PC-3 (cell line): ENCODE measurements at regions not wholly inside any gene's neighbourhood (a gene's known extent, or its start where the extent isn't known, plus 50 kb on each side); places are given as distances from the start of the nearest gene placed in this dataset.

Experiments
- ATAC-seq: fragments of 200-7000 bp; cut with Tn5 transposase; 2 replicates; pipeline ENCODE4 v1.9.1; 2020; ENCODE audit warnings: mild to moderate bottlenecking, moderate library complexity
- BruUV-seq: library from RNA; stranded (reverse); fragments of 400-500 nt; replicated peaks from 2 replicates; lab custom pipeline; 2021; lab: Mats Ljungman, UMichigan
- CTCF ChIA-PET: fragments of 300-600 bp; sonication (Branson Sonifier 250); formaldehyde crosslinking; loops from one replicate; lab custom pipeline; 2022; ENCODE audit warnings: antibody characterized with exemption; lab: Charles Lee
- POLR2A ChIA-PET: fragments of 300-600 bp; sonication (Branson Sonifier 250); formaldehyde crosslinking; loops from one replicate; lab custom pipeline; 2022; ENCODE audit warnings: antibody characterized with exemption; ENCODE audit not compliant: unreplicated experiment; lab: Charles Lee
- DNase-seq: peaks from one replicate; pipeline ENCODE4 v3.0.0-alpha.2; 2015
- H2AFZ ChIP-seq: fragments of 300-600 bp; sonication (generic); 2 replicates; pipeline ENCODE4 v1.6.0; 2016; ENCODE audit warnings: antibody characterized with exemption, low read length
- H3F3A ChIP-seq: fragments of 300-600 bp; sonication (generic); one replicate; pipeline ENCODE4 v1.6.0; 2017; ENCODE audit warnings: antibody characterized with exemption, low read length, control low read depth, mild to moderate bottlenecking; ENCODE audit not compliant: unreplicated experiment
- H3K27ac ChIP-seq: fragments of 300-600 bp; sonication (generic); 2 replicates; pipeline ENCODE4 v1.5.1; 2016; ENCODE audit warnings: mild to moderate bottlenecking, low read length
- H3K27me3 ChIP-seq: fragments of 300-600 bp; sonication (generic); 2 replicates; pipeline ENCODE4 v1.6.1; 2016; ENCODE audit warnings: low read length, mixed read lengths
- H3K36me3 ChIP-seq: fragments of 300-600 bp; sonication (generic); 2 replicates; pipeline ENCODE4 v1.6.1; 2016; ENCODE audit warnings: low read depth, mixed run types, low read length, mixed read lengths
- H3K4me1 ChIP-seq: fragments of 300-600 bp; sonication (generic); 2 replicates; pipeline ENCODE4 v1.5.1; 2016; ENCODE audit warnings: low read length; ENCODE audit not compliant: insufficient read depth
- H3K4me2 ChIP-seq: fragments of 300-600 bp; sonication (generic); 2 replicates; pipeline ENCODE4 v1.6.0; 2016; ENCODE audit warnings: low read length
- H3K4me3 ChIP-seq: fragments of 300-600 bp; sonication (generic); 2 replicates; pipeline ENCODE4 v1.5.1; 2016; ENCODE audit warnings: mild to moderate bottlenecking, low read length, mixed read lengths
- H3K79me2 ChIP-seq: fragments of 300-600 bp; sonication (generic); 2 replicates; pipeline ENCODE4 v1.6.1; 2017; ENCODE audit warnings: low read length, mixed read lengths
- H3K9ac ChIP-seq: fragments of 300-600 bp; sonication (generic); 2 replicates; pipeline ENCODE4 v1.6.0; 2016; ENCODE audit warnings: mild to moderate bottlenecking, low read length
- H3K9me2 ChIP-seq: fragments of 300-600 bp; sonication (generic); replicated peaks from 2 replicates; pipeline ENCODE4 v1.6.1; 2016; ENCODE audit warnings: mixed run types, low read length, mixed read lengths
- H3K9me3 ChIP-seq: fragments of 300-600 bp; sonication (generic); 2 replicates; pipeline ENCODE4 v1.6.1; 2016; ENCODE audit warnings: low read length, mixed read lengths
- H4K20me1 ChIP-seq: fragments of 300-600 bp; sonication (generic); 2 replicates; pipeline ENCODE4 v1.6.1; 2016; ENCODE audit warnings: low read length, mixed read lengths
- CTCF ChIP-seq: fragments of 300-600 bp; sonication (generic); conservative IDR thresholded peaks from 2 replicates; pipeline ENCODE4 v1.5.1; 2017; ENCODE audit warnings: antibody characterized with exemption, low read depth, mild to moderate bottlenecking, low read length
- EZH2 ChIP-seq: fragments of 300-600 bp; sonication (generic); IDR thresholded peaks from one replicate; pipeline ENCODE4 v1.6.1; 2017; ENCODE audit warnings: antibody characterized with exemption, mild to moderate bottlenecking, low read length; ENCODE audit not compliant: unreplicated experiment
- EZH2phosphoT487 ChIP-seq: fragments of 300-600 bp; sonication (generic); IDR thresholded peaks from 2 replicates; pipeline ENCODE4 v1.6.1; 2018; ENCODE audit warnings: mild to moderate bottlenecking, antibody characterized with exemption, low read length, borderline replicate concordance
- intact Hi-C: fragments of 100-400 bp; cut with micrococcal nuclease; formaldehyde crosslinking; loops from 2 replicates; pipeline ENCODE4 v1.9.0; 2023

GRCh38 chr2:5315041-5315440 lies 377.1 kb upstream of the SOX11 start:
- DNase-seq (no peak), ATAC-seq (no peak)
- no peaks in the 10 kb centered on the region for H3K79me2 ChIP-seq
- H2AFZ ChIP-seq: no peak overlapping the region
- no peak overlapping the region for H3K4me3 ChIP-seq
- ChIA-PET CTCF (no interaction called here), POLR2A (no interaction called here)
- no peak for TF ChIP-seq EZH2phosphoT487
- no peak for TF ChIP-seq EZH2
- no peak for TF ChIP-seq CTCF
- H4K20me1 ChIP-seq: no peaks in the 10 kb centered on the region
- H3K4me1 ChIP-seq: no peaks in the 10 kb centered on the region
- no peaks in the 10 kb centered on the region for H3K9me3 ChIP-seq
- no peaks in the 10 kb centered on the region for H3K36me3 ChIP-seq
- no TSS peak for BruUV-seq
- intact Hi-C loops: no loop called here
- no peaks in the 10 kb centered on the region for H3K9me2 ChIP-seq
- H3K27me3 ChIP-seq: no peaks in the 10 kb centered on the region
- H3F3A ChIP-seq: no peaks in the 10 kb centered on the region
- no peak overlapping the region for H3K4me2 ChIP-seq
- H3K27ac ChIP-seq: no peak overlapping the region
- H3K9ac ChIP-seq: no peak overlapping the region

- Histone ChIP-seq H3K4me1 (no peaks in the 10 kb centered on the region), H3K9me2 (no peaks in the 10 kb centered on the region), H2AFZ (no peak overlapping the region), H3K27ac (no peak overlapping the region), H3K4me3 (no peak overlapping the region), H3K9ac (no peak overlapping the region), H3K79me2 (no peaks in the 10 kb centered on the region), H3K36me3 (no peaks in the 10 kb centered on the region), H4K20me1 (no peaks in the 10 kb centered on the region), H3K27me3 (no peaks in the 10 kb centered on the region), H3K4me2 (no peak overlapping the region), H3F3A (no peaks in the 10 kb centered on the region), H3K9me3 (no peaks in the 10 kb centered on the region)
- intact Hi-C loops: no loop called here
- ChIA-PET CTCF (no interaction called here), POLR2A (interaction anchor here (0.5 kb wide), 1 partner anchor 78 kb away, joined by 3 read pairs; no protein-coding TSS in a partner anchor)
- ATAC-seq (no peak), DNase-seq (no peak)
- no peak for TF ChIP-seq EZH2phosphoT487
- no peak for TF ChIP-seq EZH2
- no peak for TF ChIP-seq CTCF
- no TSS peak for BruUV-seq
These were observed 376.7 kb upstream of the SOX11 start for GRCh38 chr2:5315512-5315911.

- H2AFZ ChIP-seq: no peak overlapping the region
- no peaks in the 10 kb centered on the region for H3K9me2 ChIP-seq
- ATAC-seq (no peak), DNase-seq (no peak)
- no peak overlapping the region for H3K9ac ChIP-seq
- H3K9me3 ChIP-seq: no peaks in the 10 kb centered on the region
- H3K4me3 ChIP-seq: no peak overlapping the region
- H3K79me2 ChIP-seq: no peaks in the 10 kb centered on the region
- no peaks in the 10 kb centered on the region for H3F3A ChIP-seq
- H3K27me3 ChIP-seq: no peaks in the 10 kb centered on the region
- H4K20me1 ChIP-seq: no peaks in the 10 kb centered on the region
- TF ChIP-seq EZH2phosphoT487 (no peak), CTCF (no peak), EZH2 (no peak)
- POLR2A ChIA-PET: interaction anchor here (0.5 kb wide), 1 partner anchor 78 kb away, joined by 3 read pairs; no protein-coding TSS in a partner anchor
- BruUV-seq: no TSS peak
- CTCF ChIA-PET: no interaction called here
- H3K4me1 ChIP-seq: no peaks in the 10 kb centered on the region
- H3K36me3 ChIP-seq: no peaks in the 10 kb centered on the region
- no peak overlapping the region for H3K4me2 ChIP-seq
- intact Hi-C loops: no loop called here
- no peak overlapping the region for H3K27ac ChIP-seq
These were observed 376.1 kb upstream of the SOX11 start for GRCh38 chr2:5316001-5316490.
